BLaER1 (cell line): ENCODE measurements at regions not wholly inside any gene's neighbourhood (a gene's known extent, or its start where the extent isn't known, plus 50 kb on each side); places are given as distances from the start of the nearest gene placed in this dataset.

ENCODE experiments used
- H3K27ac ChIP-seq: shearing (Covaris generic); formaldehyde crosslinking; 2 replicates; pipeline ENCODE4 v1.8.1; 2022
- H3K27me3 ChIP-seq: shearing (Covaris generic); formaldehyde crosslinking; 2 replicates; pipeline ENCODE4 v1.8.1; 2022
- H3K36me3 ChIP-seq: shearing (Covaris generic); formaldehyde crosslinking; 2 replicates; pipeline ENCODE4 v1.8.1; 2022
- H3K4me1 ChIP-seq: shearing (Covaris generic); formaldehyde crosslinking; 2 replicates; pipeline ENCODE4 v1.8.1; 2022
- H3K4me2 ChIP-seq: shearing (Covaris generic); formaldehyde crosslinking; 2 replicates; pipeline ENCODE4 v1.8.1; 2022
- H3K4me3 ChIP-seq: shearing (Covaris generic); formaldehyde crosslinking; 2 replicates; pipeline ENCODE4 v1.8.1; 2022
- H3K9ac ChIP-seq: shearing (Covaris generic); formaldehyde crosslinking; 2 replicates; pipeline ENCODE4 v1.8.1; 2022
- H3K9me3 ChIP-seq: shearing (Covaris generic); formaldehyde crosslinking; 2 replicates; pipeline ENCODE4 v1.8.1; 2022
- H4K20me1 ChIP-seq: shearing (Covaris generic); formaldehyde crosslinking; 2 replicates; pipeline ENCODE4 v1.8.1; 2022
- Cebpa-rat ChIP-seq: shearing (Covaris generic); IDR thresholded peaks from 2 replicates; pipeline ENCODE4 v1.8.1; 2022

DNA sequence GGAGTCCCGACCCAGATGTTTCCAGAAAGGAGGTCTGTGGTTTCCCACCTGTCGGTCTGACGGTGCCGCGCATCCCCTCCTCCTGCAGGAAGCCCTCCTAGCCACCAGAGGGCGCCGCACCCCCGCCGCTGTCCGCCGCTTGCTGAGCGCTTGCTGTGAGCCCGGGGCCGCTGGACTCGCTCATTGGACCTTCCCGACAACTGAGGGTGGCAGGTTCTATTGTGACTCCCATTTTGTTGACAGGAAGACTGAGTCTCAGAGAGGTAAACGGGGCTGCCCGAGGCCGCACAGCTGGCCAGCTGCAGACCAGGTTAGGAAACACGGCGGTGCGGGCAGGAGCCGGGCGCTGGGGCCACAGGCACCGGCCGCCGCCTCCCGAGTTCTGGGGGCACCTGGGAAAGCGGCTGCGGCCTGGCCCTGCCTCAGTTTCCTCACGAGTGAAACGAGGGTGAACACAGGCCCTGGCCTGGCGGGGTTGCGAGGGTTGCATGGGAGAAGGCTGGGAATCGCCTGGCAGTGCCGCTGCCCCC lies 191.1 kb upstream of the CIBAR2 start:
- Histone ChIP-seq H3K4me1 (peaks cover 74% of the 10 kb centered on the region), H3K36me3 (no peaks in the 10 kb centered on the region), H3K4me2 (peak overlapping the region; percentile 98), H3K27ac (peak overlapping the region; percentile 84), H3K4me3 (no peak overlapping the region), H4K20me1 (no peaks in the 10 kb centered on the region), H3K27me3 (no peaks in the 10 kb centered on the region), H3K9ac (peak overlapping the region; percentile 60; the same call in 1 of the 2 replicates), H3K9me3 (no peaks in the 10 kb centered on the region)
- no peak for TF ChIP-seq Cebpa-rat

DNA sequence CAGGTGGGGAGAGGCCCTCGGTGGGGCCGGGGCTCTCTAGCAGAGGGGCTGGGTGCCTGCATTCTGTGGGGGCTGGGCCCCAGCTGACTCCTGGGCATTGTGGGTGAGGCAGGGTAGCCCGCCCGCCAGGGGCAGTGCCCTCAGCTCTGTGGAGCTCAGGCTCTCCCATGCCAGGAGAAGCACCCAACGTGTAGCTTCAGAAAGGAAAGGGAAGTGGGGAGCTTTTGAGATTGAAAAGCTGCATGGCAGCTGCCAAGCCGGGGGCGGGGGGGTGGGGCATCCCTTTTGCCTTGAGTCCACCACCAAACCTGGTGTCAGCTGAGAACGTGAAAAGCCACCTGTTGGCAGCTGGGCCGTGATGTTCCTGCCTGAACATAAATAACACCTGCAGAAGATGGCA lies 192.1 kb upstream of the CIBAR2 start:
- no peak for TF ChIP-seq Cebpa-rat
- H3K4me3 ChIP-seq: no peak overlapping the region

DNA sequence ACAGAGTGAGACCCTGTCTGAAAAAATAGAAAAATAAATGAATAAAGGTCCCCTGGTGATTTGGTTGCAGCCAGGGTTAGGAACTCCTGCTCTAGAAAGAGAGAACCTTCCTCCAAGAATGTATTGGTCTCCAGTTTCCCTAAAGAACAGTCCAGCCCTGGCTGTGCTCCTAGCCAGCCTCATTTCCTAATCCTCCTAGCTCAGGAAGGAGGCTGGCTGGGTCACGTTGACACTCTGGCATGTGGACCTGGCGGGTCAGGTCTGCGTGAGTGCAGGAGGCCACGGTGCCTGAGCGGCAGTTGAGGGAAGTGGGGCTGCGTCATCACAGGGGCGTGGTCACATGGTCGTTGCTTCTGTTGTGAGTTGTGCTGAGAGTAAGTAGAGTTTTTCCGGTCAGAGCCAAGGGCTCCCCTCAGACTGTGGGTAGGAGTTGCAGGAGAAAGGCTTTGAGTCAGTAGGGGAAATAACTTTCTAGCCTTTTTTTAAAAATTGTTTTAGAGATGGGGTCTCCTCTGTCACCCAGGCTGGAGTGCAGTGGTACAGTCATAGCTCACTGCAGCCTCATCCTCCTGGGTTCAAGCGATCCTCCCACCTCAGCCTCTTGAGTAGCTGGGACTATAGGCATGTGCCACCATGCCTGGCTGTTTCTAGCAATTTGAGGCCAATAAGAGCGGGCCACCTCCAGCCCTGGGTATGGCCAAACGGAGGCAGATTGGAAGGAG lies 194.0 kb upstream of the CIBAR2 start:
- Histone ChIP-seq H4K20me1 (no peaks in the 10 kb centered on the region), H3K9ac (peak overlapping the region; percentile 38; the same call in 1 of the 2 replicates), H3K27ac (peak overlapping the region; percentile 97), H3K4me2 (peak overlapping the region; percentile 98), H3K36me3 (no peaks in the 10 kb centered on the region), H3K4me1 (peaks cover 96% of the 10 kb centered on the region), H3K9me3 (no peaks in the 10 kb centered on the region), H3K27me3 (no peaks in the 10 kb centered on the region), H3K4me3 (no peak overlapping the region)
- no peak for TF ChIP-seq Cebpa-rat

More for the DNA sequence above, 192.1 kb upstream of the CIBAR2 start:
- H3K4me1 ChIP-seq: peaks cover 83% of the 10 kb centered on the region
- H3K27me3 ChIP-seq: no peaks in the 10 kb centered on the region
- H4K20me1 ChIP-seq: no peaks in the 10 kb centered on the region
- no peaks in the 10 kb centered on the region for H3K9me3 ChIP-seq
- H3K36me3 ChIP-seq: no peaks in the 10 kb centered on the region
- peak overlapping the region; percentile 84 for H3K27ac ChIP-seq
- peak overlapping the region; percentile 98 for H3K4me2 ChIP-seq
- peak overlapping the region; percentile 60; the same call in 1 of the 2 replicates for H3K9ac ChIP-seq

GRCh38 chr16:85306793-85307551 lies 194.7 kb upstream of the CIBAR2 start:
- peak overlapping the region; percentile 81 for H3K9ac ChIP-seq
- H3K27me3 ChIP-seq: no peaks in the 10 kb centered on the region
- peak overlapping the region; percentile 97 for H3K27ac ChIP-seq
- H3K9me3 ChIP-seq: no peaks in the 10 kb centered on the region
- no peak overlapping the region for H3K4me3 ChIP-seq
- no peaks in the 10 kb centered on the region for H3K36me3 ChIP-seq
- peak overlapping the region; percentile 98 for H3K4me2 ChIP-seq
- H4K20me1 ChIP-seq: no peaks in the 10 kb centered on the region
- no peak for TF ChIP-seq Cebpa-rat
- peaks cover 96% of the 10 kb centered on the region for H3K4me1 ChIP-seq

DNA sequence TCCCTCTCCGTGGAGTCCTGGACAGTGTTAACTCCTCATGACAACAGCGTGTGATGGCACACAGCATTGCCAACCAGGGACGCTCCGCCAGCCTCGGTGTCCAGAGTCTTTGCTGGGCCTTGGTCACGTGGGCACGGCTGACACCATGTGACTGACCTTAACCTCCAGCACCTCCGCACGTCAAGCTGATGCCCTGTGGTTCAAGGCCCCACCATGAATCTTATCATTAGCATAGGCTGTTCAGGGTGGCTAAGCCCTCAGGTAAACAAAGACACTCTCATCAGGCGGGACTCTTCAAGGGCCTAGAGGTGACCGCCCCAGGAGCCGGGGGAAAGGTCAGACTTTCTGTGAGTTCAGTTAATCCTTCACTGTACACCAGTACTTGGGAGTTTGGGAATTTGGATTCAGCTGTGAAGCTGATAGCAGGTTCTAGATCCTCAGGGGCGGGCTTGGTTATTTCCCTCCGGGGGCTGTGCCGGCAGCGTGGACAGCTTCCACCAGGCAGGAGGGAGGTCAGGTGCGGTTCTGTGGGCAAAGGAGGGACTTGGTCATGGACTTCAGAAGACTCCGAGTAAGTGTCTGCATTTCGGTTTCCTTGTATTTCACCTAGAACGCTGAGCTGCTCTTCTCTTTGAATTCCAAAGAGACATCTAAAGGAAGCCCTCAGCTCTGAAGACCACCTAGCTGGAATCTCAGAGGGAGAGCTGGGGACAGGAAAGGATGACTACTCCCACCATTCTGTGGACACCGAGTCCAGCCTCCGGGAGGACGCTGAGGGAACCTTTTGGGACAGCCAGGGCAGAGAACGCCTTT lies 195.5 kb upstream of the CIBAR2 start:
- no peaks in the 10 kb centered on the region for H3K27me3 ChIP-seq
- peak overlapping the region; percentile 81 for H3K9ac ChIP-seq
- no peak for TF ChIP-seq Cebpa-rat
- H3K4me2 ChIP-seq: peak overlapping the region; percentile 98
- no peak overlapping the region for H3K4me3 ChIP-seq
- H3K9me3 ChIP-seq: no peaks in the 10 kb centered on the region
- H3K36me3 ChIP-seq: no peaks in the 10 kb centered on the region
- peaks cover 96% of the 10 kb centered on the region for H3K4me1 ChIP-seq
- H3K27ac ChIP-seq: peak overlapping the region; percentile 97
- H4K20me1 ChIP-seq: no peaks in the 10 kb centered on the region

DNA sequence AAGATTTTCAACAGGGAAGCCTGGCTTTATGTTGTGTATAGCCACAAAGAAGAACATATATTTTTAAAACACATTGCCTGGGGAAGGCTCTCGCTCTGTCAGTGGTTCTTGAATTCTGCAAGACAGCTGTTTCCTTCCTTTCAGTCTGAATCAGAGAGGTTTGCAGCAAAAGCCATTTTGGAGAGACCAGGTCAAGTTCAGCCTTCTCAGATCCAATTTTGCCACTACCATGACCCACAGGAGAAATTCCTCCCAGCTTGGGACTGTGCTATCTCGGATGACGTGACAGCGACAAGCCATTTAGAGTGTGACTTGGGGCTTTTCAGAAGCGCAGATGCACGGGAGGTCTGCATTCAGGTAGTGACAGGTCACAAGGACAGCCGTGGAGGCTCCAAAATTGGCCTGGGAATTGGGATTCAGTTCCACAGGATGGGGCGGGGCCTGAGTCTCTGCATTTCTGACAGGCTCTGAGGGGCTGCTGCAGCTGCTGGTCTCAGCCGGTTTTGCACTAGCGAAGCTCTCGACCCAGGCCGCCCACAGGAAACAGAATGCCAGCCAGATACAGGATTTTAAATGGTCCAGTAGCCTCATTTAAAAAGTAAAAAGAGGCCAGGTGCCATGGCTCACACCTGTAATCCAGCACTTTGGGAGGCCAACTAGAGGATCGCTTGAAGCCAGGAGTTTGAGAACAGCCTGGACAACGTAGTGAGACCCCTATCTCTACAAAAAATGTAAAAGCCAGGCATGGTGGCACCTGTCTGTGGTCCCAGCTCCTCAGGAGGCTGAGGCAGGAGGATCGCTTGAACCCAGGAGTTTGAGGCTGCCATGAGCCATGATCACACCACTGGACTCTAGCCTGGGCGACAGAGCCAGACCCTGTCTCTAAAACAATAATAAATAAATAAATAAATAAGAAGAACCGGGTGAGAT lies 196.6 kb upstream of the CIBAR2 start:
- Histone ChIP-seq H3K4me1 (peaks cover 96% of the 10 kb centered on the region), H3K27ac (peak overlapping the region; percentile 97), H3K36me3 (no peaks in the 10 kb centered on the region), H4K20me1 (no peaks in the 10 kb centered on the region), H3K9ac (peak overlapping the region; percentile 81), H3K9me3 (no peaks in the 10 kb centered on the region), H3K4me3 (peak overlapping the region; percentile 54), H3K4me2 (peak overlapping the region; percentile 98), H3K27me3 (no peaks in the 10 kb centered on the region)
- TF ChIP-seq Cebpa-rat: no peak

DNA sequence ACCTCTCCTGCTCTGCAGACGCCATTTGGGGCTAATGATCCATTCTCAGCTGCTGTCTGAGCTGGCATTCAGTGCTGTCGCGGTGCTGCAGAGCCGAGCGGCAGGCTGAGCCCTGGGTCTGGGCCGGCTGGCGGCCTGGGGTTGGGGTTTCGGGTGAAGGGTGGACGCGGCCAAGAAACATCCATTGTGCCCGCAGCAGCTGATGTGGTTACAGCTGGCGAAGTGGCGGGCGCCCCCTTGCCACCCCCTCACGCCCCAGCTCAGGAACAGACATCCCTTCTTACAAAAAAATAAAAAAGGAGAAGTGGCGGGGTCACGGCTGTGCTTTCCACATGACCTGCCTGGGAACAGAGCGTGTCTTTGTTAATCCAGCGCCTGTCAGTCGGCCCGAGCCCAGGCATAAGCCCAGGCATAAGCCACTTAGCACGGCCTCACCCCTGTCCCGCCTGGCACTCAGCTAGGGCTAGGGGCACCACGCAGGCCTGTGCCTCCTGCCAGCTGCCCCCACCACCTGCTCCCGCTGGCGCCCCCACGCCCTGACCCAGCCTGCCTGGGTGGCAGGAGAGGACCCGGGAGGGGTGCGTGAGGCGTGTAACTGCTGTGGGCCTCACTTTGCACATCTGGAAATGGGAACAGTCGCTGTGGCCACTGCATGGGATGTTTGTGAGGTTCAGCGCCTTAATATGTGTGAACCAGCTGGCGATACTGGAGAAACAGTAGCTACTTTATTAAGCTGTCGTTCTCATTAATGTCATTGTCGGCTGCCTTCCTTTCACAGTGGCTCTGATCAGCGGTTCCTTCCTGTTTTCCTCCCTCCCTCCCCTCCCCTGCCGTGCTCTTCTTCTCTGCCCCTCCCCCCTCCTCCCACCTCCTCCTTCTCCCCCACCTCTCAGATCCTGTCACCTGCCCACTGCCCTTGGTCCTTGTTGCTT lies 197.7 kb upstream of the CIBAR2 start:
- peak overlapping the region; percentile 54 for H3K4me3 ChIP-seq
- H3K4me1 ChIP-seq: peaks cover 96% of the 10 kb centered on the region
- no peaks in the 10 kb centered on the region for H3K36me3 ChIP-seq
- H3K27ac ChIP-seq: peak overlapping the region; percentile 97
- no peaks in the 10 kb centered on the region for H3K9me3 ChIP-seq
- no peaks in the 10 kb centered on the region for H4K20me1 ChIP-seq
- no peaks in the 10 kb centered on the region for H3K27me3 ChIP-seq
- peak overlapping the region; percentile 81 for H3K9ac ChIP-seq
- TF ChIP-seq Cebpa-rat: no peak
- peak overlapping the region; percentile 98 for H3K4me2 ChIP-seq
